HG03025 (cell line): ENCODE measurements at regions not wholly inside any gene's neighbourhood (a gene's known extent, or its start where the extent isn't known, plus 50 kb on each side); places are given as distances from the start of the nearest gene placed in this dataset.

Source experiments
- ATAC-seq: cut with Tn5 transposase; IDR thresholded peaks from one replicate; pipeline ENCODE4 v1.9.1; 2021; ENCODE audit warnings: mild to moderate bottlenecking, moderate library complexity; ENCODE audit not compliant: unreplicated experiment, low FRiP score

GRCh38 chr2:129267559-129267958 is 711.9 kb upstream of the RAB6C start:
- ATAC-seq = no peak

GRCh38 chr2:129273266-129274037 is 706.0 kb upstream of the RAB6C start:
- no peak for ATAC-seq

GRCh38 chr2:129274038-129274415 is 705.4 kb upstream of the RAB6C start:
- no peak for ATAC-seq

DNA sequence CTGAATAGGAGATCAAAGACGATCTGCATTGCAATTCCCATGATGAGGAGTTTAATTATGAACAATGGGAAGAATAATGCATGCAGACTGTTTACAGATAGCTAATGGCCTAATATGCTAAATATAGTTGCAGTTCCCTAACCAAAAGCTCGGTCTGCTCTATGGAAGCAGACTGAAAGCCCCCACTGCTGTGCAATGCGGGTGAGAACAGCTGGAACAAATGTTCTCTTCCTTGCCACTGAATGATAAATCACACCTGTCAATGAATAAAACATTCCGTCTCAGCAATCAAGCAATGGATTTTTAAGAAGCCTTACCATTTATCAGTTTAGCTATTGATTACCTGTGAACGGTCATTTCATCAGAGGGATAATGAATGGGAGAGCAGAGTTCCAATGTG is 704.5 kb upstream of the RAB6C start:
- no peak for ATAC-seq

- no peak for ATAC-seq
Measured at GRCh38 chr2:129275706-129276105, 703.8 kb upstream of the RAB6C start.

- no peak for ATAC-seq
Measured at GRCh38 chr2:129276978-129277584, 702.4 kb upstream of the RAB6C start.

GRCh38 chr2:129277585-129277981 is 701.9 kb upstream of the RAB6C start:
- no peak for ATAC-seq

DNA sequence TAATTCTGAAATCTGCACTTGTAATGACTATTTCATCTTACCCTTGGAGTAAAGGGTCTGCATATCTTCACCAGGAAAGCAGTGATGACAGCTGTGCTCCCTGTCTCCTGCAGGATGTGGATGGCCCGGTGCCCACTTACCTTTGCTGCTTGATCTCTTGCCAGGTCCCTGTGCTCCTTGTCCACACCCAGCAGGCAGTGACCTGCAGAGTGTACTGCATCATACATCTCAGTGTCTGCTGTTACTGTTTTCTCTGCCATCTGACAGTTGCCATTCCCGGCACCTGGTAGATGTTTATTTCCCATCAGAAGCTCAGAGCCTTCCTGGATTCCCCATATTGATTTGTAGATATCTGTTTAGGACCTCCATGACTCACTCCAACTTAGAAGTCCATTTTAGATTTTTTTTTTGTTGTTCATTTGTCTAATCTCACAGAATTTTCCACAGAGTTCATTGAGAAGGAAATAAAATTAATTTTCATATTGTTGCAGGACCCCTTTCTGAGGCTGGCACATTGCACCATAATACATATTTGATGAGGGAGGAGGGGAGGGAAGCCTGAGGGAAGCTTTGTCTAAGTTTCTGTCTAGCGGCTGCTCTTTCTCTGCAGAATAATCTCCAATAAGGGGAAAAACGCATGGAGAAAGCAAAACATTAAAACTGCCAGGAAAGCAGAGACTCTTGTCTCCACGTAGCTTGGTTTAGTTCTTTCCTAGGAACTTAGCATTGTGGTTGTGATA is 697.5 kb upstream of the RAB6C start:
- no peak for ATAC-seq

DNA sequence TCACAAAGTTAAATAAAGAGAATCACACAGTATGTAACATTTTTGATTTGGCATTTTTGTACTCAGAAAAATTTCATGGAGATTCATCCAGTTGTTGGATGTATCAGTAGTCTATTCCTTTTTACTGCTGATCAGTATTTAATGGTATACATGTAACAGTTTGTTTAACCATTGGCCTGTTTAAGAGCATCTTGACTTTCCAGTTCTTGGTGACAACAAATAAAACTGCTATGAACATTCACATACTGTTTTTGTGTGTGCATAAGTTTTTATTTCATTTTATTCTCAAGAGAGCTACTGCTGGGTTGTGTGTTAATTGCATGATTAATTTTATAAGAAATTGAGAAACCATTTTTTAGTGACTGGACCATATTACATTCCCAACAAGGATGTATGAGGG is 694.5 kb upstream of the RAB6C start:
- ATAC-seq = no peak

DNA sequence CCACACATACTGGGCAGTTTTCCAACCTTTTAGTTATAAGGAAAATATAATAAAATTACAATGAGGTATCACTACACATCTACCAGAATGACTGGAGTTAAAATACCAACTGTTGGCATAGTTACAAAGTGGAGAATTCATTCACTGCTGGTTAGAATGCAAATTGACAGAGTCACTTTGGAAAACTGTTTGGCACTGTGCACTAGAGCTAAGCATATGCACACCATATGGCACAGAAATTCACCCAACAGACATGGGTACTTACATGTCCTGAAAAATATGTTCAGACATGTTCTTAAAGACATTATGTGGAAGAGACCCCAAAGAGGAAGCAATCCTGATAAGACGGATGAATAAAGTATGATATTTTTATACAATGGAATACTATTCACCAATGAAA is 686.1 kb upstream of the RAB6C start:
- ATAC-seq = no peak

- no peak for ATAC-seq
Measured at GRCh38 chr2:129296396-129296795, 683.1 kb upstream of the RAB6C start.

- no peak for ATAC-seq
Measured at GRCh38 chr2:129296806-129297205, 682.7 kb upstream of the RAB6C start.

GRCh38 chr2:129297430-129297829 is 682.0 kb upstream of the RAB6C start:
- no peak for ATAC-seq

GRCh38 chr2:129299338-129299737 is 680.1 kb upstream of the RAB6C start:
- no peak for ATAC-seq

GRCh38 chr2:129299756-129300155 is 679.7 kb upstream of the RAB6C start:
- ATAC-seq = no peak

GRCh38 chr2:129300456-129300855 is 679.0 kb upstream of the RAB6C start:
- no peak for ATAC-seq

DNA sequence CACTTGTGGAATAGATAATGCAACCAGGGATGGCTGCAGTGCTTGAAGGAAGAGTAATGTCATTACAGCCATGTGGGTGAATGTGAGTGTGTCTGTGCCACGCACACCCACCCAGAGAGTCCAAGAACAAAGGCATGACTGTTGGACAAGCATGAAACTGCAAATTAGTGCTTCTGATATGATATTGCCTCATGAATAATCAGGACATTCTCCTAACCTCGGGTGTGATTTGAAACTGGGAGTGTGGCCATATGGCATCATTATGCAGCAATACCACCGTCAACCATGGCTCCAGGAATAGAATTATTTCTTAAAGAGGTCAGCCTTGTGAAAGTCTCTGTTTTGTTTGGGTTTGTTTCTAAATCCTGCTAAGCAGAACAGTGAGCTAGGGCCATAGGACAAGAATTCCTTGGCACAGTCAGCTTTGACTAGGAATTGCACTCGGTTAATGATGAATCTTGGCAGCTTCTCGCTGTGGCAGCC is 678.0 kb upstream of the RAB6C start:
- ATAC-seq = no peak

GRCh38 chr2:129302106-129302505 is 677.4 kb upstream of the RAB6C start:
- ATAC-seq = no peak

DNA sequence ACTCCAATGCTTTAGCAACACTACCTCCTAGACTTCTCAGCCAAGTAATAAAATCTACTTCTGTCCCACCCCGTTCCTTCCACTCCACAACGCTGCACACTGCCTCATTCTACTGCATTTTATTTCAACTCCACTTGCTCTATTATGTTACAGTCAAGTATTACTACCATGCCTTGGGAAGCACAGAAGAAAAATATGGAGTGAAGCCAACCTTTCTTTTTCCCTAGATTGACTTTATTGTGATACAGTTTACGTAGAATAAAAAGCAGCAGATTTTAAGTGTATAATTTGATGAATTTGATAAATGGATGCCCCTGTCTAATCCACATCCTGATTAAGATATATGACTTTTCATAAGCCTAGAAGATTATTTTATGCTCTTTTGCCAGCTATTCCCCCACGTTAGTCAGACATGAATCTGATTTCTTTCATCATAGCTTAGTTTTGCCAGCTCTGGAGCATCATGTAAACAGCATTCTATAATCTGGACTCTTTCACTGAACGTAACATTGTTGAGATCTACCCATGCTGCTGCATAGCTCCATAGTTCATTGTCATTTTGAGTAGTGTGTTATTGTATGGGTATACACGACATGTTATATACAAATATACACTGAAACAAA is 676.8 kb upstream of the RAB6C start:
- ATAC-seq = no peak

DNA sequence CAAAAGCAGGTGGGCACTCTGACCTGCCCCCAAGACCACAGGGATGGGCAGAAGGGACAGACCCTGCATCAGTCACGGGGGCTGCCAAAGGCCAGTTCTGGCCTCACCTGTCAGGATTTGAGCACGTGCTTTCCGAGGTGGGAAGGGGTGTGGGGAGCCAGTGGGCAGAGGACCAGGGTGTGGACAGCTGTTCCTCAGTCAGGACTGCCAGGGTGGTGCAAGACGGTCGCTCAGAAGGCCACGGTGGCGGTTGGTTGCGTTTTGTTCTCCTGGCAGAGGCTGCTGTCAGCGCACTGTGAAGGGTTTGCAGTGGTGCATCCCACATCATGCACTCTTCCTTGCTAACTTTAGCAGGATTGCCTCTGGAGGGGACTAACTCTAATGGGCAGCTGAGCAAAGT is 665.3 kb upstream of the RAB6C start:
- ATAC-seq = no peak
